CD8-positive, alpha-beta memory T cell (primary cell): ENCODE measurements at regions not wholly inside any gene's neighbourhood (a gene's known extent, or its start where the extent isn't known, plus 50 kb on each side); places are given as distances from the start of the nearest gene placed in this dataset.

Source experiments
- CTCF ChIA-PET: fragments of 350-600 bp; sonication (Branson Sonifier 250); formaldehyde crosslinking; loops from one replicate; lab custom pipeline; 2021; ENCODE audit warnings: antibody characterized with exemption; lab: Charles Lee
- POLR2A ChIA-PET: fragments of 350-600 bp; sonication (Branson Sonifier 250); formaldehyde crosslinking; loops from one replicate; lab custom pipeline; 2021; ENCODE audit warnings: antibody characterized with exemption; lab: Charles Lee
- DNase-seq, 5 donors: peaks; one replicate each; pipeline versions ENCODE4 v3.0.0 to v3.0.0-alpha.2; 2020 to 2022; ENCODE audit warnings: mixed read lengths in 1 of 5
- H3K27ac ChIP-seq: one replicate; pipeline ENCODE4 v1.7.0; 2013; ENCODE audit warnings: low read depth, mild to moderate bottlenecking, low read length, moderate library complexity
- H3K27me3 ChIP-seq: 2 replicates; pipeline ENCODE4 v1.7.0; 2013; ENCODE audit warnings: low read length, mild to moderate bottlenecking; ENCODE audit not compliant: insufficient read depth, poor library complexity, severe bottlenecking
- H3K36me3 ChIP-seq: 2 replicates; pipeline ENCODE4 v1.7.0; 2013; ENCODE audit warnings: mild to moderate bottlenecking, low read length, moderate library complexity; ENCODE audit not compliant: insufficient read depth
- H3K4me1 ChIP-seq: 2 replicates; pipeline ENCODE4 v1.7.0; 2013; ENCODE audit warnings: mild to moderate bottlenecking, low read length, moderate library complexity; ENCODE audit not compliant: insufficient read depth
- H3K4me3 ChIP-seq: 2 replicates; pipeline ENCODE4 v1.7.0; 2013; ENCODE audit warnings: mild to moderate bottlenecking, low read length
- H3K9me3 ChIP-seq: 2 replicates; pipeline ENCODE4 v1.7.0; 2013; ENCODE audit warnings: mild to moderate bottlenecking, low read length
- H3K27ac Mint-ChIP-seq, 8 donors: one replicate each; pipeline ENCODE4 v1.8.0; 2020 to 2021; ENCODE audit warnings: mixed read lengths in 8 of 8, mild to moderate bottlenecking in 6 of 8, inconsistent platforms in 3 of 8, moderate library complexity in 3 of 8
- H3K27me3 Mint-ChIP-seq, 2 donors: one replicate each; pipeline ENCODE4 v1.8.0; 2020 to 2021; ENCODE audit warnings: mixed read lengths in 2 of 2, mild to moderate bottlenecking in 1 of 2, moderate library complexity in 1 of 2
- H3K36me3 Mint-ChIP-seq, 3 donors: one replicate each; pipeline ENCODE4 v1.8.0; 2020 to 2021; ENCODE audit warnings: mixed read lengths in 3 of 3, inconsistent platforms in 1 of 3, mild to moderate bottlenecking in 1 of 3
- H3K4me1 Mint-ChIP-seq, 3 donors: one replicate each; pipeline ENCODE4 v1.8.0; 2020 to 2021; ENCODE audit warnings: mixed read lengths in 3 of 3, inconsistent platforms in 1 of 3, mild to moderate bottlenecking in 1 of 3
- H3K4me3 Mint-ChIP-seq, 7 donors: one replicate each; pipeline ENCODE4 v1.8.0; 2020 to 2021; ENCODE audit warnings: mixed read lengths in 7 of 7, mild to moderate bottlenecking in 6 of 7, moderate library complexity in 4 of 7, inconsistent platforms in 2 of 7
- H3K9me3 Mint-ChIP-seq, 5 donors: one replicate each; pipeline ENCODE4 v1.8.0; 2020 to 2022; ENCODE audit warnings: mixed read lengths in 5 of 5, mild to moderate bottlenecking in 3 of 5, moderate library complexity in 2 of 5, inconsistent platforms in 1 of 5

- H3K36me3 Mint-ChIP-seq, result no peaks in the 10 kb centered on the region
- Histone ChIP-seq H3K4me3 (no peak overlapping the region), H3K27me3 (no peaks in the 10 kb centered on the region), H3K4me1 (no peaks in the 10 kb centered on the region), H3K36me3 (no peaks in the 10 kb centered on the region), H3K9me3 (no peaks in the 10 kb centered on the region), H3K27ac (no peak overlapping the region)
- CTCF ChIA-PET, result no interaction called here
- no peak overlapping the region for H3K4me3 Mint-ChIP-seq
- H3K4me1 Mint-ChIP-seq, result no peaks in the 10 kb centered on the region
- no peak for DNase-seq
- H3K27ac Mint-ChIP-seq, result no peak overlapping the region
- peaks cover 0 to 1% of the 10 kb centered on the region in 2 donors for H3K27me3 Mint-ChIP-seq
- POLR2A ChIA-PET, result no interaction called here
- H3K9me3 Mint-ChIP-seq, result peaks cover 0 to 18% (median 3%) of the 10 kb centered on the region in 5 donors
Observed at GRCh38 chr1:70874063-70874462, 173.6 kb downstream of the PTGER3 start.

DNA sequence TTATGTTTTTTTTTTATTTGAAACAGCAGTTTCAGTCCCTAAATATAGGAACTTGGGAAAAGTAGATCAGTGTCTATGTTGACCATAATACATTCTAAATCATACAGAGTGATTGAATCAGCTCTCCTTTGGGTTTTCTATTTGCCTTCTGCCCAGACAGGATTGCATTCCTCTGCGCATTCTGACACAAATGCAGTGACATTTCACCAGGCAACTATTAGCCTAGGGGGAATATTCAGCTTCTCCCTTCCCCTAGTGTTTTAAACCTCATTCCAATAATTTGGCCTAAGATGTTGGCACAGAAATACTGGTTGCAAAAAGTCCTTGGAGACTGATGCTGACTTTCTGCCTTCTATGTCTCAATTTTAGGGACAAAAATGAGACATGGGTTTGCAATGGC, 172.8 kb downstream of the PTGER3 start:
- Histone ChIP-seq H3K9me3 (no peaks in the 10 kb centered on the region), H3K4me3 (no peak overlapping the region), H3K36me3 (no peaks in the 10 kb centered on the region), H3K4me1 (no peaks in the 10 kb centered on the region), H3K27me3 (no peaks in the 10 kb centered on the region), H3K27ac (no peak overlapping the region)
- CTCF ChIA-PET, result no interaction called here
- H3K4me3 Mint-ChIP-seq, result no peak overlapping the region
- H3K36me3 Mint-ChIP-seq, result no peaks in the 10 kb centered on the region
- peaks cover 0 to 18% (median 0%) of the 10 kb centered on the region in 5 donors for H3K9me3 Mint-ChIP-seq
- no peaks in the 10 kb centered on the region for H3K4me1 Mint-ChIP-seq
- H3K27me3 Mint-ChIP-seq, result peaks cover 0 to 1% of the 10 kb centered on the region in 2 donors
- POLR2A ChIA-PET, result no interaction called here
- DNase-seq, result no peak
- H3K27ac Mint-ChIP-seq, result no peak overlapping the region

- Histone ChIP-seq H3K27ac (no peak overlapping the region), H3K27me3 (no peaks in the 10 kb centered on the region), H3K4me1 (no peaks in the 10 kb centered on the region), H3K9me3 (no peaks in the 10 kb centered on the region), H3K36me3 (no peaks in the 10 kb centered on the region), H3K4me3 (no peak overlapping the region)
- no peak for DNase-seq
- POLR2A ChIA-PET, result no interaction called here
- CTCF ChIA-PET, result no interaction called here
- H3K27me3 Mint-ChIP-seq, result peaks cover 0 to 1% of the 10 kb centered on the region in 2 donors
- H3K9me3 Mint-ChIP-seq, result peaks cover 5 to 25% (median 8%) of the 10 kb centered on the region in 5 donors
- no peak overlapping the region for H3K4me3 Mint-ChIP-seq
- no peaks in the 10 kb centered on the region for H3K36me3 Mint-ChIP-seq
- no peak overlapping the region for H3K27ac Mint-ChIP-seq
- no peaks in the 10 kb centered on the region for H3K4me1 Mint-ChIP-seq
Observed at GRCh38 chr1:70877343-70877742, 170.3 kb downstream of the PTGER3 start.

- Histone ChIP-seq H3K27ac (no peak overlapping the region), H3K27me3 (no peaks in the 10 kb centered on the region), H3K4me3 (no peak overlapping the region), H3K36me3 (no peaks in the 10 kb centered on the region), H3K9me3 (no peaks in the 10 kb centered on the region), H3K4me1 (no peaks in the 10 kb centered on the region)
- ChIA-PET CTCF (no interaction called here), POLR2A (no interaction called here)
- no peaks in the 10 kb centered on the region for H3K4me1 Mint-ChIP-seq
- H3K27ac Mint-ChIP-seq, result no peak overlapping the region
- no peak for DNase-seq
- no peak overlapping the region for H3K4me3 Mint-ChIP-seq
- H3K36me3 Mint-ChIP-seq, result no peaks in the 10 kb centered on the region
- no peaks in the 10 kb centered on the region for H3K27me3 Mint-ChIP-seq
- H3K9me3 Mint-ChIP-seq, result no peaks in the 10 kb centered on the region
Observed at GRCh38 chr1:70887936-70888335, 159.7 kb downstream of the PTGER3 start.

DNA sequence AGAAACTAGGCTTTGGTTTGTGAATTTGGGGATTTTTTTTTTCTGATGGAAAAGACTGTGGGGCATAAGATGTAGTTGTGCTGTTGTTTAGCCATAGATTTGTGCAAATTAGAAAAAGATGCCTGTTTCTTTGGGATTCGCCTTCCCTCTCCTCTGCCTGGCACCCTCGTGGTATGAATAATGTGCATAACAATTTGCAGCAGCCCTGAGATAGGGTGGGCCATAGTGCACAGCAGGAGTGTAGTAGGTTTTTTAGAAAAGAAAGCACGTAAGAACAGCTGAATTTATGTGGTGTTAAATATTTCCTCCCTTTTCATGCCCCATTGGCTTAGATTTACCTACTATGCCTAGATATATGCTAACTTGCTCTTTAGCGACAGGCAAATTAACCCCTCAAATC, 158.9 kb downstream of the PTGER3 start:
- Histone ChIP-seq H3K9me3 (no peaks in the 10 kb centered on the region), H3K27ac (no peak overlapping the region), H3K4me3 (no peak overlapping the region), H3K36me3 (no peaks in the 10 kb centered on the region), H3K27me3 (no peaks in the 10 kb centered on the region), H3K4me1 (no peaks in the 10 kb centered on the region)
- Mint-ChIP-seq H3K36me3 (no peaks in the 10 kb centered on the region), H3K4me3 (no peak overlapping the region), H3K27me3 (no peaks in the 10 kb centered on the region), H3K9me3 (no peaks in the 10 kb centered on the region), H3K4me1 (no peaks in the 10 kb centered on the region), H3K27ac (no peak overlapping the region)
- POLR2A ChIA-PET, result no interaction called here
- DNase-seq, result no peak
- CTCF ChIA-PET, result no interaction called here

DNA sequence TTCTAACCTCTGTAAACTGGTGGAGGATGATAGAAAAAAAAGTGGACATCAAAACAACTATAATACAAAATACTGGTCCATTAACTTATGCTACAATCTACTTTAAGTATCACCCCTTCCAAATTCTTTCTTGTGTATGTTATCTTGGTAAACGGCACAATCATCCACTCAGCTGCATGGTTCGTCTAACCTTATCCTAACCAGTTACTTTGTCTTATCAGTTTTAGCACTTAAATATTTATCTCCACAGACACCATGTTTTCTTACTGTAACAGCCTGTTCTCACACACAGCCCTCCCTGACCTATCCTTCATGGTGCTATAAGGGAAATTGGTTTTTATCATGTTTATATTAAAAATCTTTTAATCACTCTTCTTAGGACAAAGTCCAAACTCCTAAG, 157.2 kb downstream of the PTGER3 start:
- no peaks in the 10 kb centered on the region for H3K36me3 ChIP-seq
- Mint-ChIP-seq H3K27me3 (no peaks in the 10 kb centered on the region), H3K36me3 (no peaks in the 10 kb centered on the region), H3K9me3 (no peaks in the 10 kb centered on the region), H3K27ac (no peak overlapping the region), H3K4me3 (no peak overlapping the region), H3K4me1 (no peaks in the 10 kb centered on the region)
- H3K9me3 ChIP-seq, result no peaks in the 10 kb centered on the region
- no peak overlapping the region for H3K27ac ChIP-seq
- POLR2A ChIA-PET, result no interaction called here
- H3K4me3 ChIP-seq, result no peak overlapping the region
- no peak for DNase-seq
- no peaks in the 10 kb centered on the region for H3K27me3 ChIP-seq
- CTCF ChIA-PET, result no interaction called here
- H3K4me1 ChIP-seq, result no peaks in the 10 kb centered on the region

DNA sequence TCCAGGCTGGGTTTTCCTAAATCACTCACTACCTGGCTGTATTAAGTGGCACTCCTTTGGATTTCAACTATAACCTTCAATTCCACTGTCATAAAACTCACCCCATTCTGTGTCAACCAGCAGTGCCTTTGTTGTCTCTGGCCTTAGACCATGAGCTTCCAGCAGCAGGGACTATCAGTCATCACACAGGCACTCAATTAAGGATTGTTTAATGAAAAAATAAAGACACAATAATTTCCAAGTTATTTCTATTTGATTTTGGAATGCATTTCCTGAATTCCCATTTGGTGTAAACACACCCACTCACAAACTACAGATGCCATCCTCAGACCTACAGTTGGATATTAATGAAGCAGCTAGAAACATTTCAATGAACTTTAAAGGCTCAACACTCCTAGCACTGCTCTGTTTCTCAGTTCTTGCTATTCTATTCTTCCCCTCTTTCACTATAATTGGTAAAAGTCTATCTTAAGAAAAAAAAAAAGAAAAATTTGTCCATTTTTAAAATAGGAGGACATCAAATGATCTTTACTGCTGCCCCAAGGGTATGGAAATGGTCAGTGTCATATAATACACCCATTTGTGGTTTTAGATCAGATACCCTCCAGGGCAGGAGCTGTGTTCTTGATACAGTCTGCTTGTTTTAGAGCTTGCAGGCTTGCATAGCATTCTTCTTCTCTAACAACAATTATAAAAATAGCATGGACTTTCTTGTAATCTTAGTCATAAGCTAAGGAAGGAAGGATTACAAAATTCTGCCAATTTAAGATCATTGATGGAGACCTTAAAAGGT, 156.4 kb downstream of the PTGER3 start:
- Histone ChIP-seq H3K27ac (no peak overlapping the region), H3K9me3 (no peaks in the 10 kb centered on the region), H3K4me1 (no peaks in the 10 kb centered on the region), H3K36me3 (no peaks in the 10 kb centered on the region), H3K27me3 (no peaks in the 10 kb centered on the region), H3K4me3 (no peak overlapping the region)
- Mint-ChIP-seq H3K27ac (no peak overlapping the region), H3K4me1 (no peaks in the 10 kb centered on the region), H3K4me3 (no peak overlapping the region), H3K36me3 (no peaks in the 10 kb centered on the region), H3K9me3 (no peaks in the 10 kb centered on the region), H3K27me3 (no peaks in the 10 kb centered on the region)
- no peak for DNase-seq
- ChIA-PET CTCF (no interaction called here), POLR2A (no interaction called here)

- ChIA-PET CTCF (interaction anchor here (0.6 kb wide), 1 partner anchor 698 kb away, joined by 3 read pairs; no protein-coding TSS in a partner anchor), POLR2A (no interaction called here)
- Mint-ChIP-seq H3K36me3 (no peaks in the 10 kb centered on the region), H3K9me3 (no peaks in the 10 kb centered on the region), H3K4me3 (no peak overlapping the region), H3K27me3 (no peaks in the 10 kb centered on the region), H3K4me1 (no peaks in the 10 kb centered on the region), H3K27ac (no peak overlapping the region)
- no peaks in the 10 kb centered on the region for H3K27me3 ChIP-seq
- no peak overlapping the region for H3K4me3 ChIP-seq
- H3K9me3 ChIP-seq, result no peaks in the 10 kb centered on the region
- no peaks in the 10 kb centered on the region for H3K36me3 ChIP-seq
- no peak overlapping the region for H3K27ac ChIP-seq
- no peak for DNase-seq
- H3K4me1 ChIP-seq, result no peaks in the 10 kb centered on the region
Observed at GRCh38 chr1:70892140-70892539, 155.5 kb downstream of the PTGER3 start.
